ENCODE measurements at regions not wholly inside any gene's neighbourhood (a gene's known extent, or its start where the extent isn't known, plus 50 kb on each side); places are given as distances from the start of the nearest gene placed in this dataset.

GRCh38 chr6:146902846-146903245 lies 301.4 kb upstream of the STXBP5 start:
- TF ChIP-seq, protein P1, sequence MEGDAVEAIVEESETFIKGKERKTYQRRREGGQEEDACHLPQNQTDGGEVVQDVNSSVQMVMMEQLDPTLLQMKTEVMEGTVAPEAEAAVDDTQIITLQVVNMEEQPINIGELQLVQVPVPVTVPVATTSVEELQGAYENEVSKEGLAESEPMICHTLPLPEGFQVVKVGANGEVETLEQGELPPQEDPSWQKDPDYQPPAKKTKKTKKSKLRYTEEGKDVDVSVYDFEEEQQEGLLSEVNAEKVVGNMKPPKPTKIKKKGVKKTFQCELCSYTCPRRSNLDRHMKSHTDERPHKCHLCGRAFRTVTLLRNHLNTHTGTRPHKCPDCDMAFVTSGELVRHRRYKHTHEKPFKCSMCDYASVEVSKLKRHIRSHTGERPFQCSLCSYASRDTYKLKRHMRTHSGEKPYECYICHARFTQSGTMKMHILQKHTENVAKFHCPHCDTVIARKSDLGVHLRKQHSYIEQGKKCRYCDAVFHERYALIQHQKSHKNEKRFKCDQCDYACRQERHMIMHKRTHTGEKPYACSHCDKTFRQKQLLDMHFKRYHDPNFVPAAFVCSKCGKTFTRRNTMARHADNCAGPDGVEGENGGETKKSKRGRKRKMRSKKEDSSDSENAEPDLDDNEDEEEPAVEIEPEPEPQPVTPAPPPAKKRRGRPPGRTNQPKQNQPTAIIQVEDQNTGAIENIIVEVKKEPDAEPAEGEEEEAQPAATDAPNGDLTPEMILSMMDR (IDR thresholded peaks at IDR 0.05), result no peak
- TF ChIP-seq POLR2A (IDR thresholded peaks at IDR 0.05), result no peak

All from esophagus squamous epithelium (tissue), 4 donors.